Gastroesophageal sphincter (tissue), 3 donors: ENCODE measurements at regions not wholly inside any gene's neighbourhood (a gene's known extent, or its start where the extent isn't known, plus 50 kb on each side); places are given as distances from the start of the nearest gene placed in this dataset.

Experiments used
- EP300 ChIP-seq: sonication (generic); formaldehyde crosslinking; IDR thresholded peaks from one replicate; pipeline ENCODE4 v1.6.1; 2017; ENCODE audit warnings: antibody characterized with exemption, mild to moderate bottlenecking
- POLR2A ChIP-seq, 2 donors: fragments of 450-650 bp; IDR thresholded peaks; one replicate each; pipeline ENCODE4 v1.6.1; 2017; ENCODE audit warnings: antibody characterized with exemption in 2 of 2, mild to moderate bottlenecking in 2 of 2, moderate library complexity in 1 of 2
- POLR2AphosphoS5 ChIP-seq: sonication (generic); formaldehyde crosslinking; IDR thresholded peaks from one replicate; pipeline ENCODE4 v1.6.1; 2017; ENCODE audit warnings: antibody characterized with exemption
- TF ChIP-seq, protein P1 (sequence below), 4 experiments: fragments of 200-600 bp in 2 of 4; fragments of 450-650 bp in 2 of 4; sonication (generic) in 1 of 4; IDR thresholded peaks; one replicate each; pipeline ENCODE4 v1.5.1; 2017 to 2019; ENCODE audit warnings: antibody characterized with exemption in 4 of 4, mild to moderate bottlenecking in 2 of 4, moderate library complexity in 2 of 4

DNA sequence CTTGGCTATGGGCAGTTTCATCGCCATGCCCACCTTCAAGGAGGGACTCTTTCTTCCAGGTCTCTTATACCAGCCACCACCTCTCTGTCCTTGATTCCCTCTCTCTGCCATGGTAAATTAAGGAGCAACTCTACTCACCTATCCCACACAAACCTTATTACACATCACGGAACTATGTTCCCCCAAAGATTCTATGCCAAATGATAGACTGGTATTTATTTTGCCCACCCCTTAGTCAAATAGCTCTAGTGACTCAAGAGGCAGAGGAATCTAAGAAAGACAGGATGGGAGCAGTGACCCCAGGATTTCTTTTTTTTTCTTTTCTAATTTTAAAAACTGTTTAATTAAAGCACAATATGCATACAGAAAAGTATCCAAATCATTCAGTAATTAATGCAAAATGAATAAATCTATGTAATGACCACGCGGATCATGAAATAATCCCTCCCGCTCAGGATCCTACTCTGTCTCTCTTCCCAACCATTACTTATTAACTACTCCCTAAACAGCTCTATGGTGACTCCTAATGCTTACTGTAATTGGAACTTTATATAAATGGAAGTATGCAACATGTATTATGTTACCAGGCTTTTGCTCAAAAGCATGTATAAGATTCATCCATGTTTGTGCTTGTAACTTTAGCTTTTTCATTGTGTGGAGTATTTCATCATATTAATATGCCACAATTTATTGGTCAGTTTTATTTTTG lies 410.8 kb upstream of the RASGRP1 start:
- TF ChIP-seq, protein P1, sequence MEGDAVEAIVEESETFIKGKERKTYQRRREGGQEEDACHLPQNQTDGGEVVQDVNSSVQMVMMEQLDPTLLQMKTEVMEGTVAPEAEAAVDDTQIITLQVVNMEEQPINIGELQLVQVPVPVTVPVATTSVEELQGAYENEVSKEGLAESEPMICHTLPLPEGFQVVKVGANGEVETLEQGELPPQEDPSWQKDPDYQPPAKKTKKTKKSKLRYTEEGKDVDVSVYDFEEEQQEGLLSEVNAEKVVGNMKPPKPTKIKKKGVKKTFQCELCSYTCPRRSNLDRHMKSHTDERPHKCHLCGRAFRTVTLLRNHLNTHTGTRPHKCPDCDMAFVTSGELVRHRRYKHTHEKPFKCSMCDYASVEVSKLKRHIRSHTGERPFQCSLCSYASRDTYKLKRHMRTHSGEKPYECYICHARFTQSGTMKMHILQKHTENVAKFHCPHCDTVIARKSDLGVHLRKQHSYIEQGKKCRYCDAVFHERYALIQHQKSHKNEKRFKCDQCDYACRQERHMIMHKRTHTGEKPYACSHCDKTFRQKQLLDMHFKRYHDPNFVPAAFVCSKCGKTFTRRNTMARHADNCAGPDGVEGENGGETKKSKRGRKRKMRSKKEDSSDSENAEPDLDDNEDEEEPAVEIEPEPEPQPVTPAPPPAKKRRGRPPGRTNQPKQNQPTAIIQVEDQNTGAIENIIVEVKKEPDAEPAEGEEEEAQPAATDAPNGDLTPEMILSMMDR (IDR thresholded peaks at IDR 0.05) = no peak
- TF ChIP-seq POLR2A (IDR thresholded peaks at IDR 0.05) (no peak), POLR2AphosphoS5 (no peak), EP300 (no peak)
